Peyer's patch (tissue), 4 donors: ENCODE measurements at regions not wholly inside any gene's neighbourhood (a gene's known extent, or its start where the extent isn't known, plus 50 kb on each side); places are given as distances from the start of the nearest gene placed in this dataset.

Source experiments
- CTCF ChIP-seq, 6 experiments: fragments of 450-650 bp in 4 of 6; fragments of 200-600 bp in 2 of 6; sonication (generic) in 1 of 6; IDR thresholded peaks; one replicate each; pipeline ENCODE4 v1.5.1; 2017 to 2019; ENCODE audit warnings: antibody characterized with exemption in 6 of 6, mild to moderate bottlenecking in 3 of 6, moderate library complexity in 1 of 6
- POLR2A ChIP-seq, 2 donors: fragments of 450-650 bp; IDR thresholded peaks; one replicate each; pipeline ENCODE4 v1.5.1; 2017; ENCODE audit warnings: antibody characterized with exemption in 2 of 2, mild to moderate bottlenecking in 2 of 2, moderate library complexity in 2 of 2

- TF ChIP-seq POLR2A (IDR thresholded peaks at IDR 0.05): no peak
- TF ChIP-seq CTCF (IDR thresholded peaks at IDR 0.05): no peak
Observed at GRCh38 chr2:74041726-74042125, 57.0 kb downstream of the TET3 start.
